Stimulated activated CD4-positive, alpha-beta T cell treated with anti-CD3 and anti-CD28 coated beads, Interleukin-4, amount 100 ng/mL, for 4 hours (primary cell): ENCODE measurements at regions not wholly inside any gene's neighbourhood (a gene's known extent, or its start where the extent isn't known, plus 50 kb on each side); places are given as distances from the start of the nearest gene placed in this dataset.

Experiments
- DNase-seq, 2 experiments: peaks; one replicate each; pipeline ENCODE4 v3.0.0-alpha.2; 2020

GRCh38 chr3:176697284-176697889, 499.9 kb downstream of the TBL1XR1 start:
- DNase-seq, result no peak

- DNase-seq, result no peak
Observed at GRCh38 chr3:176696816-176697215, 500.5 kb downstream of the TBL1XR1 start.

- DNase-seq, result no peak
Observed at GRCh38 chr3:176692966-176693785, 504.1 kb downstream of the TBL1XR1 start.

- DNase-seq, result no peak
Observed at GRCh38 chr3:176692199-176692965, 504.9 kb downstream of the TBL1XR1 start.

- no peak for DNase-seq
Observed at GRCh38 chr3:176690083-176690869, 507.0 kb downstream of the TBL1XR1 start.

GRCh38 chr3:176687754-176688153, 509.5 kb downstream of the TBL1XR1 start:
- no peak for DNase-seq

GRCh38 chr3:176683382-176683781, 513.9 kb downstream of the TBL1XR1 start:
- no peak for DNase-seq

- DNase-seq, result no peak
Observed at GRCh38 chr3:176663837-176664831, 533.1 kb downstream of the TBL1XR1 start.

GRCh38 chr3:176663387-176663786, 533.9 kb downstream of the TBL1XR1 start:
- DNase-seq, result no peak

GRCh38 chr3:176661432-176661964, 535.8 kb downstream of the TBL1XR1 start:
- DNase-seq, result no peak

- no peak for DNase-seq
Observed at GRCh38 chr3:176655404-176656094, 541.7 kb downstream of the TBL1XR1 start.

GRCh38 chr3:176651622-176652021, 545.7 kb downstream of the TBL1XR1 start:
- no peak for DNase-seq

GRCh38 chr3:176650478-176650877, 546.8 kb downstream of the TBL1XR1 start:
- DNase-seq, result no peak

- DNase-seq, result no peak
Observed at GRCh38 chr3:176647987-176648386, 549.3 kb downstream of the TBL1XR1 start.

- DNase-seq, result no peak
Observed at GRCh38 chr3:176633511-176633910, 563.8 kb downstream of the TBL1XR1 start.

GRCh38 chr3:176632925-176633324, 564.4 kb downstream of the TBL1XR1 start:
- DNase-seq, result no peak

- no peak for DNase-seq
Observed at GRCh38 chr3:176631165-176631564, 566.1 kb downstream of the TBL1XR1 start.

GRCh38 chr3:176628101-176628639, 569.1 kb downstream of the TBL1XR1 start:
- no peak for DNase-seq

- DNase-seq, result no peak
Observed at GRCh38 chr3:176623468-176624150, 573.7 kb downstream of the TBL1XR1 start.

- DNase-seq, result no peak
Observed at GRCh38 chr3:176619833-176620232, 577.4 kb downstream of the TBL1XR1 start.
